HEK293 (cell line): ENCODE measurements at regions not wholly inside any gene's neighbourhood (a gene's known extent, or its start where the extent isn't known, plus 50 kb on each side); places are given as distances from the start of the nearest gene placed in this dataset.

Experiments used
- GLI2 ChIP-seq: fragments of 450-650 bp; formaldehyde crosslinking; IDR thresholded peaks from 2 replicates; pipeline ENCODE4; 2017; ENCODE audit warnings: missing biosample characterization, missing genetic modification characterization, low read depth, borderline replicate concordance
- ZNF10 ChIP-seq: fragments of 450-650 bp; formaldehyde crosslinking; IDR thresholded peaks from 2 replicates; pipeline ENCODE4 v1.5.1; 2017; ENCODE audit warnings: missing biosample characterization, missing genetic modification characterization
- ZNF266 ChIP-seq: fragments of 450-650 bp; formaldehyde crosslinking; IDR thresholded peaks from 2 replicates; pipeline ENCODE4 v1.5.1; 2016; ENCODE audit warnings: missing biosample characterization, missing genetic modification characterization, low read depth
- ZNF274 ChIP-seq, 2 experiments: fragments of 200-500 bp in 1 of 2; fragments of 450-650 bp in 1 of 2; sonication (Bioruptor generic) in 1 of 2; formaldehyde crosslinking in 1 of 2; IDR thresholded peaks; 2 replicates each; pipeline versions ENCODE4 v1.5.1 to v1.6.1; 2014 to 2016; ENCODE audit warnings: borderline replicate concordance in 1 of 2, inconsistent platforms in 1 of 2, low read length in 1 of 2, missing biosample characterization in 1 of 2, missing genetic modification characterization in 1 of 2
- TF ChIP-seq, protein P1 (sequence below): fragments of 450-650 bp; formaldehyde crosslinking; IDR thresholded peaks from 2 replicates; pipeline ENCODE4 v1.5.1; 2016; ENCODE audit warnings: missing biosample characterization, missing genetic modification characterization
- TF ChIP-seq, protein P2 (sequence below): fragments of 450-650 bp; formaldehyde crosslinking; IDR thresholded peaks from 2 replicates; pipeline ENCODE4 v1.5.1; 2016; ENCODE audit warnings: missing biosample characterization, missing genetic modification characterization, low read depth
- TF ChIP-seq, protein P3 (sequence below): fragments of 450-650 bp; formaldehyde crosslinking; IDR thresholded peaks from 2 replicates; pipeline ENCODE4 v1.5.1; 2016; ENCODE audit warnings: missing biosample characterization, missing genetic modification characterization
- TF ChIP-seq, protein P4 (sequence below): fragments of 450-650 bp; formaldehyde crosslinking; optimal IDR thresholded peaks from 2 replicates; pipeline ENCODE3; 2016; ENCODE audit warnings: missing biosample characterization, mild to moderate bottlenecking, missing genetic modification characterization

DNA sequence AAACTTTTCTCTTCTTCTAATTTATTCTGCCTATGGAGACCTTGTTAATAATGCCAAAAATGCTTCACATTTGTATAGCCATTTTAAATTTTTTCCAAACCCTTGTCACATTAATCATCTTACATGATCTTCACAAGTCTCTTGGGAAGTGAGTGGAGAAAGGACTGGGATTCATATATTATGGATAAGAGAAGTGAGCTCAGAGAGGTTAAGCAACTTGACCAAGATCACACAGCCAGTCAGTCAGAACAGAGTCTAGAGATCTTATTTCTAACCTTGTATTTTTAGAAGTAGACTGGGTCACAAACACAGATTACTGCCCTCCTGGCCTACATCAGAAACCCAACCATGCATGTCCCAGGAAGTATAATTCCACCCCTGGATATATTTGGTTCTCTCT, 218.0 kb upstream of the ADRA1B start:
- TF ChIP-seq, protein P1, sequence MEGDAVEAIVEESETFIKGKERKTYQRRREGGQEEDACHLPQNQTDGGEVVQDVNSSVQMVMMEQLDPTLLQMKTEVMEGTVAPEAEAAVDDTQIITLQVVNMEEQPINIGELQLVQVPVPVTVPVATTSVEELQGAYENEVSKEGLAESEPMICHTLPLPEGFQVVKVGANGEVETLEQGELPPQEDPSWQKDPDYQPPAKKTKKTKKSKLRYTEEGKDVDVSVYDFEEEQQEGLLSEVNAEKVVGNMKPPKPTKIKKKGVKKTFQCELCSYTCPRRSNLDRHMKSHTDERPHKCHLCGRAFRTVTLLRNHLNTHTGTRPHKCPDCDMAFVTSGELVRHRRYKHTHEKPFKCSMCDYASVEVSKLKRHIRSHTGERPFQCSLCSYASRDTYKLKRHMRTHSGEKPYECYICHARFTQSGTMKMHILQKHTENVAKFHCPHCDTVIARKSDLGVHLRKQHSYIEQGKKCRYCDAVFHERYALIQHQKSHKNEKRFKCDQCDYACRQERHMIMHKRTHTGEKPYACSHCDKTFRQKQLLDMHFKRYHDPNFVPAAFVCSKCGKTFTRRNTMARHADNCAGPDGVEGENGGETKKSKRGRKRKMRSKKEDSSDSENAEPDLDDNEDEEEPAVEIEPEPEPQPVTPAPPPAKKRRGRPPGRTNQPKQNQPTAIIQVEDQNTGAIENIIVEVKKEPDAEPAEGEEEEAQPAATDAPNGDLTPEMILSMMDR (tag by site-specific recombination) = no peak
- TF ChIP-seq, protein P2, sequence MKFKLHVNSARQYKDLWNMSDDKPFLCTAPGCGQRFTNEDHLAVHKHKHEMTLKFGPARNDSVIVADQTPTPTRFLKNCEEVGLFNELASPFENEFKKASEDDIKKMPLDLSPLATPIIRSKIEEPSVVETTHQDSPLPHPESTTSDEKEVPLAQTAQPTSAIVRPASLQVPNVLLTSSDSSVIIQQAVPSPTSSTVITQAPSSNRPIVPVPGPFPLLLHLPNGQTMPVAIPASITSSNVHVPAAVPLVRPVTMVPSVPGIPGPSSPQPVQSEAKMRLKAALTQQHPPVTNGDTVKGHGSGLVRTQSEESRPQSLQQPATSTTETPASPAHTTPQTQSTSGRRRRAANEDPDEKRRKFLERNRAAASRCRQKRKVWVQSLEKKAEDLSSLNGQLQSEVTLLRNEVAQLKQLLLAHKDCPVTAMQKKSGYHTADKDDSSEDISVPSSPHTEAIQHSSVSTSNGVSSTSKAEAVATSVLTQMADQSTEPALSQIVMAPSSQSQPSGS = no peak
- TF ChIP-seq, protein P3, sequence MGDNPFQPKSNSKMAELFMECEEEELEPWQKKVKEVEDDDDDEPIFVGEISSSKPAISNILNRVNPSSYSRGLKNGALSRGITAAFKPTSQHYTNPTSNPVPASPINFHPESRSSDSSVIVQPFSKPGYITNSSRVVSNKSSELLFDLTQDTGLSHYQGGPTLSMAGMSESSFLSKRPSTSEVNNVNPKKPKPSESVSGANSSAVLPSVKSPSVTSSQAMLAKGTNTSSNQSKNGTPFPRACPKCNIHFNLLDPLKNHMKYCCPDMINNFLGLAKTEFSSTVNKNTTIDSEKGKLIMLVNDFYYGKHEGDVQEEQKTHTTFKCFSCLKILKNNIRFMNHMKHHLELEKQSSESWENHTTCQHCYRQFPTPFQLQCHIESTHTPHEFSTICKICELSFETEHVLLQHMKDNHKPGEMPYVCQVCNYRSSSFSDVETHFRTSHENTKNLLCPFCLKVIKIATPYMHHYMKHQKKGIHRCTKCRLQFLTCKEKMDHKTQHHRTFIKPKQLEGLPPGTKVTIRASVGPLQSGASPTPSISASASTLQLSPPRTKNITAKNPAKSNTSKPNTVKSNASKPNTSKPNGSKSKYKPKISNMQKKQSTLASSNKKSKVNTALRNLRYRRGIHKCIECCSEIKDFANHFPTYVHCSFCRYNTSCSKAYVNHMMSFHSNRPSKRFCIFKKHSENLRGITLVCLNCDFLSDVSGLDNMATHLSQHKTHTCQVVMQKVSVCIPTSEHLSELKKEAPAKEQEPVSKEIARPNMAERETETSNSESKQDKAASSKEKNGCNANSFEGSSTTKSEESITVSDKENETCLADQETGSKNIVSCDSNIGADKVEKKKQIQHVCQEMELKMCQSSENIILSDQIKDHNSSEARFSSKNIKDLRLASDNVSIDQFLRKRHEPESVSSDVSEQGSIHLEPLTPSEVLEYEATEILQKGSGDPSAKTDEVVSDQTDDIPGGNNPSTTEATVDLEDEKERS (tag by site-specific recombination) = no peak
- TF ChIP-seq ZNF274 (IDR thresholded peaks at IDR 0.05; ENCODE audit: low read length) (no peak), ZNF274 (tag by site-specific recombination; IDR thresholded peaks at IDR 0.05; ENCODE audit: borderline replicate concordance) (no peak), GLI2 (tag by site-specific recombination) (no peak), ZNF10 (no peak), ZNF266 (tag by site-specific recombination) (no peak)
- TF ChIP-seq, protein P4, sequence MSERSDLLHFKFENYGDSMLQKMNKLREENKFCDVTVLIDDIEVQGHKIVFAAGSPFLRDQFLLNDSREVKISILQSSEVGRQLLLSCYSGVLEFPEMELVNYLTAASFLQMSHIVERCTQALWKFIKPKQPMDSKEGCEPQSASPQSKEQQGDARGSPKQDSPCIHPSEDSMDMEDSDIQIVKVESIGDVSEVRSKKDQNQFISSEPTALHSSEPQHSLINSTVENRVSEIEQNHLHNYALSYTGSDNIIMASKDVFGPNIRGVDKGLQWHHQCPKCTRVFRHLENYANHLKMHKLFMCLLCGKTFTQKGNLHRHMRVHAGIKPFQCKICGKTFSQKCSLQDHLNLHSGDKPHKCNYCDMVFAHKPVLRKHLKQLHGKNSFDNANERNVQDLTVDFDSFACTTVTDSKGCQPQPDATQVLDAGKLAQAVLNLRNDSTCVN (tag by site-specific recombination) = no peak
